RWPE2 (cell line): ENCODE measurements at regions not wholly inside any gene's neighbourhood (a gene's known extent, or its start where the extent isn't known, plus 50 kb on each side); places are given as distances from the start of the nearest gene placed in this dataset.

Source experiments
- ATAC-seq: fragments of 200-7000 bp; cut with Tn5 transposase; 3 replicates; pipeline ENCODE4 v1.9.1; 2021; ENCODE audit warnings: low read depth
- DNase-seq: peaks from one replicate; pipeline ENCODE4 v3.0.0-alpha.2; 2020; ENCODE audit warnings: low spot score
- H3K27ac ChIP-seq: fragments of 450-650 bp; 2 replicates; pipeline ENCODE4 v1.5.1; 2017; ENCODE audit warnings: mild to moderate bottlenecking; ENCODE audit not compliant: poor library complexity, severe bottlenecking
- H3K27me3 ChIP-seq: fragments of 250-450 bp; sonication (Bioruptor Pico); 2 replicates; pipeline ENCODE4 v1.5.1; 2021; ENCODE audit warnings: mild to moderate bottlenecking, moderate library complexity; ENCODE audit not compliant: insufficient read depth, poor library complexity, severe bottlenecking
- H3K36me3 ChIP-seq: fragments of 250-450 bp; sonication (Bioruptor Pico); 2 replicates; pipeline ENCODE4 v1.5.1; 2020; ENCODE audit warnings: low read depth, mild to moderate bottlenecking, moderate library complexity
- H3K4me1 ChIP-seq: fragments of 250-450 bp; sonication (Bioruptor Pico); 2 replicates; pipeline ENCODE4 v1.5.1; 2021; ENCODE audit warnings: mild to moderate bottlenecking, moderate library complexity; ENCODE audit not compliant: insufficient read depth, poor library complexity, severe bottlenecking
- H3K4me3 ChIP-seq: fragments of 250-450 bp; sonication (Bioruptor Pico); 2 replicates; pipeline ENCODE4 v1.5.1; 2021; ENCODE audit warnings: mild to moderate bottlenecking, moderate library complexity; ENCODE audit not compliant: severe bottlenecking
- H3K9me3 ChIP-seq: fragments of 250-450 bp; sonication (Bioruptor Pico); 2 replicates; pipeline ENCODE4 v1.5.1; 2021; ENCODE audit warnings: mild to moderate bottlenecking, moderate library complexity; ENCODE audit not compliant: severe bottlenecking
- TF ChIP-seq, protein P1 (sequence below): fragments of 450-650 bp; IDR thresholded peaks from one replicate; pipeline ENCODE4 v1.5.1; 2017; ENCODE audit warnings: mild to moderate bottlenecking, moderate library complexity; ENCODE audit not compliant: poor library complexity, severe bottlenecking

DNA sequence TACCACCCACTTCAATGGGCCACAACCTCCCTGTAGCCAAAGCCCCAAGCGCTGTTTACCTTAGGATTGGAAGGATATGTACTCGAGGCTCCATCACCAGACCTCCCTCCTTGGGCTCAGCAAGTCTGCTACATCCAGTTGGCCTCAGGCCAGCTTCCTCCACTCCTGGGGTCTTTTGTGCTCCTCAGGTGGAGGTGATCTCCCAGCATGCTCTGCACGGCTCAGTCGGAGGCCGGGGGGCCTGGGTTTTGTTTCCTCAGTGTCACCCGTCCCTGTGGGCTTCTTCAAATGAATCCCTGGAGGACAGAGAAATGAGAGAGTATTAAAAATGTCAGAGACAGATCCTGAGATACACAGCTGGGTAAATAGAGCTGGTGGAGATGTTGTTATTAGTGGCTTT is 723.1 kb upstream of the TBX3 start:
- TF ChIP-seq, protein P1, sequence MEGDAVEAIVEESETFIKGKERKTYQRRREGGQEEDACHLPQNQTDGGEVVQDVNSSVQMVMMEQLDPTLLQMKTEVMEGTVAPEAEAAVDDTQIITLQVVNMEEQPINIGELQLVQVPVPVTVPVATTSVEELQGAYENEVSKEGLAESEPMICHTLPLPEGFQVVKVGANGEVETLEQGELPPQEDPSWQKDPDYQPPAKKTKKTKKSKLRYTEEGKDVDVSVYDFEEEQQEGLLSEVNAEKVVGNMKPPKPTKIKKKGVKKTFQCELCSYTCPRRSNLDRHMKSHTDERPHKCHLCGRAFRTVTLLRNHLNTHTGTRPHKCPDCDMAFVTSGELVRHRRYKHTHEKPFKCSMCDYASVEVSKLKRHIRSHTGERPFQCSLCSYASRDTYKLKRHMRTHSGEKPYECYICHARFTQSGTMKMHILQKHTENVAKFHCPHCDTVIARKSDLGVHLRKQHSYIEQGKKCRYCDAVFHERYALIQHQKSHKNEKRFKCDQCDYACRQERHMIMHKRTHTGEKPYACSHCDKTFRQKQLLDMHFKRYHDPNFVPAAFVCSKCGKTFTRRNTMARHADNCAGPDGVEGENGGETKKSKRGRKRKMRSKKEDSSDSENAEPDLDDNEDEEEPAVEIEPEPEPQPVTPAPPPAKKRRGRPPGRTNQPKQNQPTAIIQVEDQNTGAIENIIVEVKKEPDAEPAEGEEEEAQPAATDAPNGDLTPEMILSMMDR, result no peak
- no peak for ATAC-seq
- no peak for DNase-seq
- Histone ChIP-seq H3K4me1 (peaks cover 23% of the 10 kb centered on the region), H3K27me3 (no peaks in the 10 kb centered on the region), H3K9me3 (no peaks in the 10 kb centered on the region), H3K27ac (no peak overlapping the region), H3K4me3 (no peak overlapping the region), H3K36me3 (no peaks in the 10 kb centered on the region)

DNA sequence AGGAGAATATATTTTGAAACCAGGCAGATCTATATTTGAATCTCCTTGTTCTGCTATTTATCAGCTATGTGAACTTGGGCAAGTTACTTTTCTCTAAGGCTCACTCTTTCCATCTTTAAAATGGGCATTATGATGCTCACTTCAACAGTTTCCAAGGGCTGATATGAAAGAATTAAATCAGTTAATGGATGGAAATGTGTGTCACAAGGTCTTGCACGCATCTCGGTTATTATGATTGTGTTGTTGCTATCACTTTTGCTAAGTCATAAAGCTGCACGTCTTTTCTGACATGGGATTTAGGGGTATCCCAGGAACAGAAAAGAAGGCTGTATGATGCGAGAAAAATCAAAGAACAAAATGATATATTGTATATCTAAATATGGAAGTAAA is 721.5 kb upstream of the TBX3 start:
- Histone ChIP-seq H3K4me3 (no peak overlapping the region), H3K4me1 (peaks cover 23% of the 10 kb centered on the region), H3K27ac (peak overlapping the region; percentile 42), H3K36me3 (no peaks in the 10 kb centered on the region), H3K9me3 (no peaks in the 10 kb centered on the region), H3K27me3 (no peaks in the 10 kb centered on the region)
- TF ChIP-seq, protein P1, result no peak
- ATAC-seq (no peak), DNase-seq (no peak)

GRCh38 chr12:115404761-115405470 is 720.9 kb upstream of the TBX3 start:
- DNase-seq, result no peak
- Histone ChIP-seq H3K36me3 (no peaks in the 10 kb centered on the region), H3K27ac (peak overlapping the region; percentile 42), H3K4me1 (peaks cover 23% of the 10 kb centered on the region), H3K4me3 (no peak overlapping the region), H3K9me3 (no peaks in the 10 kb centered on the region), H3K27me3 (no peaks in the 10 kb centered on the region)
- TF ChIP-seq, protein P1, result no peak
- ATAC-seq, result peak; percentile 86

DNA sequence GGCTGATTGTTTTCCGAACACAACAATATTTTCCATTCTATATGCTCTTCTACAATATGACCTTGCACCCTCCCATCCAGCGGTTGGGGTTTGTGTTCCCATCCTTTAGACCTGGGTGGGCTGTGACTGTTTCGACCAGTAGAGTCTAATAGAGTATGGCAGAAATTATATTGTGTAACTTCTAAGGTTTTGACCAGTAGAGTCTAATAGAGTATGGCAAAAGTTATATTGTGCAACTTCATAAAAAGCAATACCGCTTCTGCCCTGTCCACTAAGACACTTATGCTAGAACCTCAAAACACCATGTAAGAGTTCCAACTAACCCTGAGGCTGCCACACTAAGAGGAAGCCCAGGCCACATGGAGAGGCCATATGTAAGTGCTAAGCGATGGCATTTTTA is 719.7 kb upstream of the TBX3 start:
- Histone ChIP-seq H3K27me3 (no peaks in the 10 kb centered on the region), H3K36me3 (no peaks in the 10 kb centered on the region)
- TF ChIP-seq, protein P1, result no peak

DNA sequence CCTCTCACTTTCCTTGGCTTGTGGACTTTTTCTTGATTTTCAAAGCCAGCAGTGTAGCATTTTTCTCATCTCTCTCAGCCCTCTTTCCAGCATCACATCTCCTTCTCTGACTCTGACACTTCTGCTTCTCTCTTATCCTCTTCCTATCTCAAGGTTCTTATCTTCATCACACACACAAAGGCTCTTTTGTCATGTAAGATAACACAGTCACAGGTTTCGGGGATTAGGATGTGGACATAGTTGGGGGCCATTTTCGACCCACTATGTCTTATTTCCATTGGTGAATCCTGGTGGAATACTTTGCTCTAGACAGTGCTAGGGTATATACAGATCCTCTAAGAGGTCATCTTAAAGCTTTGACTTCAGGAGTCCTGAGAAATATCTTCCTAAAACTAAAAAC is 719.3 kb upstream of the TBX3 start:
- peaks cover 23% of the 10 kb centered on the region for H3K4me1 ChIP-seq
- DNase-seq, result no peak
- H3K27ac ChIP-seq, result no peak overlapping the region
- no peaks in the 10 kb centered on the region for H3K9me3 ChIP-seq
- no peak for ATAC-seq
- H3K4me3 ChIP-seq, result no peak overlapping the region
- no peaks in the 10 kb centered on the region for H3K36me3 ChIP-seq
- TF ChIP-seq, protein P1, result no peak
- no peaks in the 10 kb centered on the region for H3K27me3 ChIP-seq

More for the DNA sequence above, 719.7 kb upstream of the TBX3 start:
- no peak for DNase-seq
- Histone ChIP-seq H3K27ac (no peak overlapping the region), H3K4me3 (no peak overlapping the region), H3K9me3 (no peaks in the 10 kb centered on the region), H3K4me1 (peaks cover 23% of the 10 kb centered on the region)
- ATAC-seq, result no peak
